Liver (tissue), 3 donors: ENCODE measurements at regions not wholly inside any gene's neighbourhood (a gene's known extent, or its start where the extent isn't known, plus 50 kb on each side); places are given as distances from the start of the nearest gene placed in this dataset.

Source experiments
- CTCF ChIP-seq: fragments of 150-350 bp; IDR thresholded peaks from 2 replicates; pipeline ENCODE4 v1.5.1; 2017; ENCODE audit warnings: improper control_type of control experiment, low read depth, low read length; ENCODE audit not compliant: missing input control
- EGR1 ChIP-seq, 2 donors: IDR thresholded peaks; 2 replicates each; pipeline ENCODE4 v1.6.1; 2016 to 2018; ENCODE audit warnings: antibody characterized with exemption in 2 of 2, low read depth in 2 of 2
- HNF4A ChIP-seq, 2 donors: conservative IDR thresholded peaks; 2 replicates each; pipeline ENCODE4 v1.6.1; 2016; ENCODE audit warnings: antibody characterized with exemption in 2 of 2, mild to moderate bottlenecking in 2 of 2
- JUND ChIP-seq, 2 donors: IDR thresholded peaks; 2 replicates each; pipeline ENCODE4 v1.6.1; 2016; ENCODE audit warnings: antibody characterized with exemption in 2 of 2
- RAD21 ChIP-seq, 2 donors: IDR thresholded peaks; 2 replicates each; pipeline ENCODE4 v1.6.1; 2016; ENCODE audit warnings: antibody characterized with exemption in 2 of 2, mild to moderate bottlenecking in 2 of 2
- SP1 ChIP-seq: IDR thresholded peaks from 2 replicates; pipeline ENCODE4 v1.6.1; 2018; ENCODE audit warnings: antibody characterized with exemption, mild to moderate bottlenecking
- TAF1 ChIP-seq: conservative IDR thresholded peaks from 2 replicates; pipeline ENCODE4 v1.6.1; 2016; ENCODE audit warnings: antibody characterized with exemption, mild to moderate bottlenecking
- TF ChIP-seq, protein P1 (sequence below): IDR thresholded peaks from 2 replicates; pipeline ENCODE4 v1.6.1; 2016; ENCODE audit warnings: antibody characterized with exemption, mild to moderate bottlenecking
- TF ChIP-seq, protein P2 (sequence below): IDR thresholded peaks from 2 replicates; pipeline ENCODE4 v1.6.1; 2016; ENCODE audit warnings: antibody characterized with exemption
- TF ChIP-seq, protein P3 (sequence below): IDR thresholded peaks from 2 replicates; pipeline ENCODE4 v1.6.1; 2016; ENCODE audit warnings: antibody characterized with exemption
- TF ChIP-seq, protein P4 (sequence below): IDR thresholded peaks from 2 replicates; pipeline ENCODE4 v1.6.1; 2016; ENCODE audit warnings: antibody characterized with exemption
- donor health status: healthy.
- donor health status: healthy.

DNA sequence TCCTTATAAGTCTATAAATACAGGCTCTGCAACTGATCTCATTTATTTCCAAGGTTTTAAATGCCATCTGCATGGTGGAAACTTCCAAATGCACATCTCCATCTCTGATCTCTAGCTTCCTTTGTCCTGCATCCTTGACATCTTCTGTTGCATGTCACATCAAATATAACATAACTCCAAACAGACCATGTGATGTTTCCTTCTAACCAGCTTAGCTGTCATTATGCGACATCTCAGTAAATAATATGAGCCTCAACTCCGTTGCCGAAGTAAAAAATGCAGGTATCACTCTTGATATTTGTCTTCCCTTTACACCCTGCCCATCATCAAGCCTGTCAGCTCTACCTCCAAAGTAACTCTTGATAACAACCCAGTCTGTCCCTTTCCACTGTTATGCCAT is 506.4 kb upstream of the C9orf72 start:
- TF ChIP-seq CTCF (no peak), SP1 (no peak), RAD21 (IDR thresholded peaks at IDR 0.05) (no peak), TAF1 (no peak), EGR1 (IDR thresholded peaks at IDR 0.05; ENCODE audit: low read depth in 2 of 2) (no peak), HNF4A (conservative IDR thresholded peaks at IDR 0.05) (no peak), JUND (IDR thresholded peaks at IDR 0.05) (no peak)
- TF ChIP-seq, protein P1, sequence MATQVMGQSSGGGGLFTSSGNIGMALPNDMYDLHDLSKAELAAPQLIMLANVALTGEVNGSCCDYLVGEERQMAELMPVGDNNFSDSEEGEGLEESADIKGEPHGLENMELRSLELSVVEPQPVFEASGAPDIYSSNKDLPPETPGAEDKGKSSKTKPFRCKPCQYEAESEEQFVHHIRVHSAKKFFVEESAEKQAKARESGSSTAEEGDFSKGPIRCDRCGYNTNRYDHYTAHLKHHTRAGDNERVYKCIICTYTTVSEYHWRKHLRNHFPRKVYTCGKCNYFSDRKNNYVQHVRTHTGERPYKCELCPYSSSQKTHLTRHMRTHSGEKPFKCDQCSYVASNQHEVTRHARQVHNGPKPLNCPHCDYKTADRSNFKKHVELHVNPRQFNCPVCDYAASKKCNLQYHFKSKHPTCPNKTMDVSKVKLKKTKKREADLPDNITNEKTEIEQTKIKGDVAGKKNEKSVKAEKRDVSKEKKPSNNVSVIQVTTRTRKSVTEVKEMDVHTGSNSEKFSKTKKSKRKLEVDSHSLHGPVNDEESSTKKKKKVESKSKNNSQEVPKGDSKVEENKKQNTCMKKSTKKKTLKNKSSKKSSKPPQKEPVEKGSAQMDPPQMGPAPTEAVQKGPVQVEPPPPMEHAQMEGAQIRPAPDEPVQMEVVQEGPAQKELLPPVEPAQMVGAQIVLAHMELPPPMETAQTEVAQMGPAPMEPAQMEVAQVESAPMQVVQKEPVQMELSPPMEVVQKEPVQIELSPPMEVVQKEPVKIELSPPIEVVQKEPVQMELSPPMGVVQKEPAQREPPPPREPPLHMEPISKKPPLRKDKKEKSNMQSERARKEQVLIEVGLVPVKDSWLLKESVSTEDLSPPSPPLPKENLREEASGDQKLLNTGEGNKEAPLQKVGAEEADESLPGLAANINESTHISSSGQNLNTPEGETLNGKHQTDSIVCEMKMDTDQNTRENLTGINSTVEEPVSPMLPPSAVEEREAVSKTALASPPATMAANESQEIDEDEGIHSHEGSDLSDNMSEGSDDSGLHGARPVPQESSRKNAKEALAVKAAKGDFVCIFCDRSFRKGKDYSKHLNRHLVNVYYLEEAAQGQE = no peak
- TF ChIP-seq, protein P2, sequence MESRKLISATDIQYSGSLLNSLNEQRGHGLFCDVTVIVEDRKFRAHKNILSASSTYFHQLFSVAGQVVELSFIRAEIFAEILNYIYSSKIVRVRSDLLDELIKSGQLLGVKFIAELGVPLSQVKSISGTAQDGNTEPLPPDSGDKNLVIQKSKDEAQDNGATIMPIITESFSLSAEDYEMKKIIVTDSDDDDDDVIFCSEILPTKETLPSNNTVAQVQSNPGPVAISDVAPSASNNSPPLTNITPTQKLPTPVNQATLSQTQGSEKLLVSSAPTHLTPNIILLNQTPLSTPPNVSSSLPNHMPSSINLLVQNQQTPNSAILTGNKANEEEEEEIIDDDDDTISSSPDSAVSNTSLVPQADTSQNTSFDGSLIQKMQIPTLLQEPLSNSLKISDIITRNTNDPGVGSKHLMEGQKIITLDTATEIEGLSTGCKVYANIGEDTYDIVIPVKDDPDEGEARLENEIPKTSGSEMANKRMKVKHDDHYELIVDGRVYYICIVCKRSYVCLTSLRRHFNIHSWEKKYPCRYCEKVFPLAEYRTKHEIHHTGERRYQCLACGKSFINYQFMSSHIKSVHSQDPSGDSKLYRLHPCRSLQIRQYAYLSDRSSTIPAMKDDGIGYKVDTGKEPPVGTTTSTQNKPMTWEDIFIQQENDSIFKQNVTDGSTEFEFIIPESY = no peak
- TF ChIP-seq, protein P3, sequence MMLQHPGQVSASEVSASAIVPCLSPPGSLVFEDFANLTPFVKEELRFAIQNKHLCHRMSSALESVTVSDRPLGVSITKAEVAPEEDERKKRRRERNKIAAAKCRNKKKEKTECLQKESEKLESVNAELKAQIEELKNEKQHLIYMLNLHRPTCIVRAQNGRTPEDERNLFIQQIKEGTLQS = no peak
- TF ChIP-seq, protein P4, sequence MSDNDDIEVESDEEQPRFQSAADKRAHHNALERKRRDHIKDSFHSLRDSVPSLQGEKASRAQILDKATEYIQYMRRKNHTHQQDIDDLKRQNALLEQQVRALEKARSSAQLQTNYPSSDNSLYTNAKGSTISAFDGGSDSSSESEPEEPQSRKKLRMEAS = no peak
